COLO668 (cell line): ENCODE measurements at regions not wholly inside any gene's neighbourhood (a gene's known extent, or its start where the extent isn't known, plus 50 kb on each side); places are given as distances from the start of the nearest gene placed in this dataset.

Experiments used
- DNase-seq: peaks from one replicate; lab custom pipeline; 2025; ENCODE audit not compliant: unreplicated experiment; lab: John Stamatoyannopoulos, UW

GRCh38 chr18:38933910-38934510 lies 1368.4 kb upstream of the CELF4 start:
- no peak for DNase-seq

GRCh38 chr18:38933322-38933721 lies 1367.7 kb upstream of the CELF4 start:
- DNase-seq = no peak

GRCh38 chr18:38932752-38933151 lies 1367.2 kb upstream of the CELF4 start:
- DNase-seq = no peak

GRCh38 chr18:38931754-38932050 lies 1366.1 kb upstream of the CELF4 start:
- DNase-seq = no peak

GRCh38 chr18:38930881-38931753 lies 1365.5 kb upstream of the CELF4 start:
- no peak for DNase-seq

- DNase-seq = no peak
Measured at GRCh38 chr18:38923540-38923939, 1357.9 kb upstream of the CELF4 start.

GRCh38 chr18:38923126-38923525 lies 1357.5 kb upstream of the CELF4 start:
- no peak for DNase-seq

GRCh38 chr18:38909972-38910371 lies 1344.4 kb upstream of the CELF4 start:
- no peak for DNase-seq

- DNase-seq = no peak
Measured at GRCh38 chr18:38902796-38903195, 1337.2 kb upstream of the CELF4 start.

GRCh38 chr18:38900445-38900844 lies 1334.8 kb upstream of the CELF4 start:
- no peak for DNase-seq

- DNase-seq = no peak
Measured at GRCh38 chr18:38900031-38900430, 1334.4 kb upstream of the CELF4 start.

- no peak for DNase-seq
Measured at GRCh38 chr18:38899252-38899651, 1333.7 kb upstream of the CELF4 start.

- DNase-seq = no peak
Measured at GRCh38 chr18:38898167-38898566, 1332.6 kb upstream of the CELF4 start.

GRCh38 chr18:38895560-38895959 lies 1330.0 kb upstream of the CELF4 start:
- no peak for DNase-seq

- no peak for DNase-seq
Measured at GRCh38 chr18:38887671-38888020, 1322.0 kb upstream of the CELF4 start.

- DNase-seq = no peak
Measured at GRCh38 chr18:38886861-38887670, 1321.5 kb upstream of the CELF4 start.

GRCh38 chr18:38886235-38886634 lies 1320.6 kb upstream of the CELF4 start:
- DNase-seq = no peak

- DNase-seq = no peak
Measured at GRCh38 chr18:38884050-38884449, 1318.5 kb upstream of the CELF4 start.

GRCh38 chr18:38883111-38883510 lies 1317.5 kb upstream of the CELF4 start:
- no peak for DNase-seq

- no peak for DNase-seq
Measured at GRCh38 chr18:38879871-38880270, 1314.3 kb upstream of the CELF4 start.

GRCh38 chr18:38872342-38872741 lies 1306.7 kb upstream of the CELF4 start:
- no peak for DNase-seq

- no peak for DNase-seq
Measured at GRCh38 chr18:38868757-38869156, 1303.2 kb upstream of the CELF4 start.
